ENCODE measurements at regions not wholly inside any gene's neighbourhood (a gene's known extent, or its start where the extent isn't known, plus 50 kb on each side); places are given as distances from the start of the nearest gene placed in this dataset.

GRCh38 chr15:70261083-70261482 is 163.4 kb upstream of the TLE3 start:
- H3K9ac ChIP-seq (ENCODE audit: insufficient read length, low read depth) = no peak overlapping the region

DNA sequence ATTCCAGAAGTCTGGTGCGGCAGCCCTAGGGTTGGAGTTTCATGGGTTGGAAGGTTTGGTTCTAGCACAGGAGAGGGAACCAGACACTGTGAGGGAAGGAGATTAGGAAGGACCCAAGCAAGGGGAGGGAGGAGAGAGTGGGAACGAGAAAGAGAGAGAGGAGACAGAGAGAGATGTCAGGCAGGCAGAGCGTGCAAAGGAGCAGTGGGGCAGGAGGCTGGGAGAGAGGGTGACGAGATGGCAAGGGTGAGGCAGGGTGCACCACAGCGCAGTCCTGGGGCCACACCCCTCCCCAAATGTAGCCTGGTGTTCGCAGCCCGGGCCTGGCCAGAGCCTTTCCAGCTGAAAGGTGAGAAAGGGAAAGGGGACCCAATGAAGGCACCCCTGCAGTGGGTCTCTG is 162.9 kb upstream of the TLE3 start:
- Histone ChIP-seq H3K36me3 (ENCODE audit: insufficient read depth, insufficient read length, low read length) (no peaks in the 10 kb centered on the region), H3K27me3 (ENCODE audit: insufficient read depth, insufficient read length) (no peaks in the 10 kb centered on the region), H3K4me1 (ENCODE audit: insufficient read depth, insufficient read length) (peaks cover 8% of the 10 kb centered on the region), H3K4me3 (ENCODE audit: insufficient read length, low read depth) (no peak overlapping the region), H3K9ac (ENCODE audit: insufficient read length, low read depth) (no peak overlapping the region), H3K9me3 (ENCODE audit: insufficient read depth, low read length) (no peaks in the 10 kb centered on the region)
- TF ChIP-seq SUZ12 (IDR thresholded peaks at IDR 0.05; ENCODE audit: extremely low read depth, insufficient read depth, insufficient read length) (no peak), ZNF274 (IDR thresholded peaks at IDR 0.05; ENCODE audit: low read depth, low read length) (no peak), YY1 (IDR thresholded peaks at IDR 0.05; ENCODE audit: insufficient read depth, insufficient read length) (no peak)
- no peak for DNase-seq (ENCODE audit: low read depth, low spot score)

More at GRCh38 chr15:70261083-70261482, 163.4 kb upstream of the TLE3 start:
- Histone ChIP-seq H3K4me1 (ENCODE audit: insufficient read depth, insufficient read length) (peaks cover 5% of the 10 kb centered on the region), H3K36me3 (ENCODE audit: insufficient read depth, insufficient read length, low read length) (no peaks in the 10 kb centered on the region), H3K27me3 (ENCODE audit: insufficient read depth, insufficient read length) (no peaks in the 10 kb centered on the region), H3K9me3 (ENCODE audit: insufficient read depth, low read length) (no peaks in the 10 kb centered on the region), H3K4me3 (ENCODE audit: insufficient read length, low read depth) (no peak overlapping the region)
- DNase-seq (ENCODE audit: low read depth, low spot score) = no peak
- TF ChIP-seq SUZ12 (IDR thresholded peaks at IDR 0.05; ENCODE audit: extremely low read depth, insufficient read depth, insufficient read length) (no peak), YY1 (IDR thresholded peaks at IDR 0.05; ENCODE audit: insufficient read depth, insufficient read length) (no peak), ZNF274 (IDR thresholded peaks at IDR 0.05; ENCODE audit: low read depth, low read length) (no peak)

- no peaks in the 10 kb centered on the region for H3K27me3 ChIP-seq (ENCODE audit: insufficient read depth, insufficient read length)
- H3K9me3 ChIP-seq (ENCODE audit: insufficient read depth, low read length) = no peaks in the 10 kb centered on the region
- H3K4me3 ChIP-seq (ENCODE audit: insufficient read length, low read depth) = no peak overlapping the region
- no peak for DNase-seq (ENCODE audit: low read depth, low spot score)
- H3K9ac ChIP-seq (ENCODE audit: insufficient read length, low read depth) = no peak overlapping the region
- TF ChIP-seq SUZ12 (IDR thresholded peaks at IDR 0.05; ENCODE audit: extremely low read depth, insufficient read depth, insufficient read length) (no peak), ZNF274 (IDR thresholded peaks at IDR 0.05; ENCODE audit: low read depth, low read length) (no peak), YY1 (IDR thresholded peaks at IDR 0.05; ENCODE audit: insufficient read depth, insufficient read length) (no peak)
- H3K4me1 ChIP-seq (ENCODE audit: insufficient read depth, insufficient read length) = peaks cover 9% of the 10 kb centered on the region
- no peaks in the 10 kb centered on the region for H3K36me3 ChIP-seq (ENCODE audit: insufficient read depth, insufficient read length, low read length)
Observed at GRCh38 chr15:70259640-70260508, 162.2 kb upstream of the TLE3 start.

- H3K36me3 ChIP-seq (ENCODE audit: insufficient read depth, insufficient read length, low read length) = no peaks in the 10 kb centered on the region
- no peaks in the 10 kb centered on the region for H3K27me3 ChIP-seq (ENCODE audit: insufficient read depth, insufficient read length)
- peaks cover 9% of the 10 kb centered on the region for H3K4me1 ChIP-seq (ENCODE audit: insufficient read depth, insufficient read length)
- H3K9ac ChIP-seq (ENCODE audit: insufficient read length, low read depth) = no peak overlapping the region
- H3K4me3 ChIP-seq (ENCODE audit: insufficient read length, low read depth) = no peak overlapping the region
- TF ChIP-seq SUZ12 (IDR thresholded peaks at IDR 0.05; ENCODE audit: extremely low read depth, insufficient read depth, insufficient read length) = no peak
- TF ChIP-seq ZNF274 (IDR thresholded peaks at IDR 0.05; ENCODE audit: low read depth, low read length) = no peak
- TF ChIP-seq YY1 (IDR thresholded peaks at IDR 0.05; ENCODE audit: insufficient read depth, insufficient read length) = no peak
- DNase-seq (ENCODE audit: low read depth, low spot score) = no peak
- H3K9me3 ChIP-seq (ENCODE audit: insufficient read depth, low read length) = no peaks in the 10 kb centered on the region
Observed at GRCh38 chr15:70259028-70259424, 161.3 kb upstream of the TLE3 start.

DNA sequence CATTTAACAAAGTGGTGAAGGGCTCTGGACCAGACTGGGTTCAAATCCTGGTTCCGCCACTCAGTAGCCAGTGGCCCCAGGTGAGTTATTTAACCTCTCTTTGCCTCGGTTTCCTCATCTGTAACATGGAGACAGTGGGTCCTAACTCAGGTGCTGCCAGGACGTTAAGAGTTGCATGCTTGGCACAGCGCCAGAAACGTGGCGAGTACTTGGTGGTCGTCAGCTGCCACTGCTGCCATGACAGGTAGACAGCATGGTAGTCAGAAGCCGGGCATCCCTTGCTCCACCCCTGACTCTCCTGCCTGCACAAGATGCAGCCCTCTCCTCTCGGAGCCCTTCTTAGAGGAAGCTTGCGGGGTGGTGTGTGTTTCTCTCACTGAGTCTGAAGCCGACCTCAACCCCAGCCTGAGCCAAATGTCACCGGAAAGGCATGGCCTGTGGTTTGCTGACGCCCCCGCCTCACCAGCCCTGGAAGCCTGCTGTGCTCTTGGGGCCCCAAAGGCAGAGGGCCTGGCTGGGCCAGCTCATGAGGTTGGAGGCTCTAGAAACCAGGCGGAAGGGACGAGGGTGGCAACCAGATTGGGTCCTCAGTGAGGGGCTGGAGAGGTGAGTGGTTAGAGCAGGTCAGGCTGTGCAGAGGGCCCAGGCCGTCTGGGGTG is 160.8 kb upstream of the TLE3 start:
- Histone ChIP-seq H3K27me3 (ENCODE audit: insufficient read depth, insufficient read length) (no peaks in the 10 kb centered on the region), H3K36me3 (ENCODE audit: insufficient read depth, insufficient read length, low read length) (no peaks in the 10 kb centered on the region), H3K9ac (ENCODE audit: insufficient read length, low read depth) (no peak overlapping the region), H3K4me1 (ENCODE audit: insufficient read depth, insufficient read length) (peaks cover 12% of the 10 kb centered on the region), H3K9me3 (ENCODE audit: insufficient read depth, low read length) (no peaks in the 10 kb centered on the region), H3K4me3 (ENCODE audit: insufficient read length, low read depth) (no peak overlapping the region)
- no peak for DNase-seq (ENCODE audit: low read depth, low spot score)
- no peak for TF ChIP-seq YY1 (IDR thresholded peaks at IDR 0.05; ENCODE audit: insufficient read depth, insufficient read length)
- TF ChIP-seq ZNF274 (IDR thresholded peaks at IDR 0.05; ENCODE audit: low read depth, low read length) = no peak
- TF ChIP-seq SUZ12 (IDR thresholded peaks at IDR 0.05; ENCODE audit: extremely low read depth, insufficient read depth, insufficient read length) = no peak

DNA sequence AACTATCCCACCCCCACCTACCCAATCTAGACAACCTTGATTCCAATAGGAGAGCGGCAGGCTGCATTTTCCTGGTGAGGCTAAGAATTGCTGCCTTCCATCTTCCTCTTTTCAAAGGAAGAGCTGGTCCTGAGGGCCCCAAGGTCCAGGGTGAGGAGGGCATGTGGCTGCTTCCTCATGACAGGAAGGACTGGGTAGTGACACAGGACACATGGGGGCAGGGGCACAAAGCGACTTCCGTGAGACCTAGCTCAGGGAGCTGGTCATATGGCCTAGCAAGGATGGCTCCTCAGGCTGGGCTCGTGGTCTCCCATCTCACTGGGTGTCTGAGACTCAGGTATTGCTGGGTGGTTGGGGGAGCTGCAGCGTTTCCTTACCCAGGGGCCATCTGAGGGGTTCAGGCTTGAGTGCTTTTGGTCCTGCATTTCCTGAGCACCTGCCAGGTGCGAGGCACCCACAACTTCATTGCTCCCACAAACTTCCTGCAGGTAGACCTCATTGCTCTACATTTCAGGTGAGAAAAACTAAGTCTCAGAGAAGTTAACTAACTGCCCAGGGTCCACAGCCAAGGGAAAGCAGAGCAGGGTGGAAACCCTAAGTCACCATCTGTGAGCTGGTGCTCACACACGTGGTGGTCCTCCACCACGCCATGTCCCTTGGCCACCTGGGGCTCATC is 160.0 kb upstream of the TLE3 start:
- Histone ChIP-seq H3K36me3 (ENCODE audit: insufficient read depth, insufficient read length, low read length) (no peaks in the 10 kb centered on the region), H3K9me3 (ENCODE audit: insufficient read depth, low read length) (no peaks in the 10 kb centered on the region), H3K4me3 (ENCODE audit: insufficient read length, low read depth) (no peak overlapping the region), H3K4me1 (ENCODE audit: insufficient read depth, insufficient read length) (peaks cover 11% of the 10 kb centered on the region), H3K9ac (ENCODE audit: insufficient read length, low read depth) (no peak overlapping the region), H3K27me3 (ENCODE audit: insufficient read depth, insufficient read length) (no peaks in the 10 kb centered on the region)
- TF ChIP-seq ZNF274 (IDR thresholded peaks at IDR 0.05; ENCODE audit: low read depth, low read length) = no peak
- no peak for DNase-seq (ENCODE audit: low read depth, low spot score)

- no peak overlapping the region for H3K4me3 ChIP-seq (ENCODE audit: insufficient read length, low read depth)
- no peak overlapping the region for H3K9ac ChIP-seq (ENCODE audit: insufficient read length, low read depth)
- no peaks in the 10 kb centered on the region for H3K36me3 ChIP-seq (ENCODE audit: insufficient read depth, insufficient read length, low read length)
- TF ChIP-seq YY1 (IDR thresholded peaks at IDR 0.05; ENCODE audit: insufficient read depth, insufficient read length) (no peak), ZNF274 (IDR thresholded peaks at IDR 0.05; ENCODE audit: low read depth, low read length) (no peak), SUZ12 (IDR thresholded peaks at IDR 0.05; ENCODE audit: extremely low read depth, insufficient read depth, insufficient read length) (no peak)
- H3K27me3 ChIP-seq (ENCODE audit: insufficient read depth, insufficient read length) = no peaks in the 10 kb centered on the region
- peaks cover 11% of the 10 kb centered on the region for H3K4me1 ChIP-seq (ENCODE audit: insufficient read depth, insufficient read length)
- no peaks in the 10 kb centered on the region for H3K9me3 ChIP-seq (ENCODE audit: insufficient read depth, low read length)
- DNase-seq (ENCODE audit: low read depth, low spot score) = no peak
Observed at GRCh38 chr15:70257047-70257446, 159.3 kb upstream of the TLE3 start.

Data from NT2/D1 (cell line).